Hepatocyte (in vitro differentiated cells): ENCODE measurements at regions not wholly inside any gene's neighbourhood (a gene's known extent, or its start where the extent isn't known, plus 50 kb on each side); places are given as distances from the start of the nearest gene placed in this dataset.
A peak's percentile ranks its signal among the peaks of the same experiment; 100 is the strongest.
"Not testable (repeated sequence)": the region's sequence is repeated elsewhere in the genome, so short reads cannot be mapped to it uniquely, and the experiment has no call there.

Experiments used
- DNase-seq: peaks from one replicate; pipeline ENCODE4 v3.0.0-alpha.2; 2016; ENCODE audit warnings: low spot score
- H2AFZ ChIP-seq: fragments of 200-600 bp; sonication (generic); 2 replicates; pipeline ENCODE4 v1.6.0; 2016; ENCODE audit warnings: antibody characterized with exemption, mild to moderate bottlenecking
- H3K27ac ChIP-seq: fragments of 200-600 bp; sonication (generic); 2 replicates; pipeline ENCODE4 v1.5.1; 2016; ENCODE audit warnings: mild to moderate bottlenecking
- H3K27me3 ChIP-seq: fragments of 200-600 bp; sonication (generic); 2 replicates; pipeline ENCODE4 v1.6.1; 2016
- H3K36me3 ChIP-seq: fragments of 200-600 bp; sonication (generic); replicated peaks from 2 replicates; pipeline ENCODE4 v1.5.1; 2016; ENCODE audit warnings: low read depth; ENCODE audit not compliant: insufficient read depth
- H3K4me1 ChIP-seq: fragments of 200-600 bp; sonication (generic); 2 replicates; pipeline ENCODE4 v1.5.1; 2016; ENCODE audit warnings: mild to moderate bottlenecking, moderate library complexity; ENCODE audit not compliant: insufficient read depth
- H3K4me2 ChIP-seq: fragments of 200-600 bp; sonication (generic); 2 replicates; pipeline ENCODE4 v1.6.0; 2016
- H3K4me3 ChIP-seq: fragments of 200-600 bp; sonication (generic); 2 replicates; pipeline ENCODE4 v1.5.1; 2016; ENCODE audit warnings: mild to moderate bottlenecking
- H3K79me2 ChIP-seq: fragments of 200-600 bp; sonication (generic); 2 replicates; pipeline ENCODE4 v1.6.0; 2017; ENCODE audit warnings: mild to moderate bottlenecking
- H3K9me2 ChIP-seq: fragments of 200-600 bp; sonication (generic); replicated peaks from 2 replicates; pipeline ENCODE4 v1.6.0; 2017; ENCODE audit warnings: mild to moderate bottlenecking; ENCODE audit not compliant: insufficient read depth
- H3K9me3 ChIP-seq: fragments of 200-600 bp; sonication (generic); 2 replicates; pipeline ENCODE4 v1.5.1; 2016; ENCODE audit warnings: low read depth, mild to moderate bottlenecking
- H4K20me1 ChIP-seq: fragments of 200-600 bp; sonication (generic); 2 replicates; pipeline ENCODE4 v1.6.0; 2016; ENCODE audit warnings: mild to moderate bottlenecking; ENCODE audit not compliant: insufficient read depth, poor library complexity, severe bottlenecking
- CTCF ChIP-seq: fragments of 200-600 bp; sonication (generic); IDR thresholded peaks from 2 replicates; pipeline ENCODE4 v1.5.1; 2016; ENCODE audit warnings: antibody characterized with exemption, mild to moderate bottlenecking; ENCODE audit not compliant: poor library complexity
- EZH2 ChIP-seq: fragments of 200-600 bp; sonication (generic); IDR thresholded peaks from 2 replicates; pipeline ENCODE4 v1.6.1; 2016; ENCODE audit warnings: antibody characterized with exemption, mild to moderate bottlenecking, borderline replicate concordance
- EZH2phosphoT487 ChIP-seq: fragments of 200-600 bp; sonication (generic); IDR thresholded peaks from one replicate; pipeline ENCODE4 v1.6.1; 2018; ENCODE audit warnings: antibody characterized with exemption, mild to moderate bottlenecking, low read depth, moderate library complexity; ENCODE audit not compliant: unreplicated experiment, severe bottlenecking
- WGBS: methylation state at CpG from one replicate; pipeline ENCODE4 v1.1.6; 2016; ENCODE audit warnings: low lambda C conversion rate; ENCODE audit errors: missing lambda C conversion rate; 5-methylcytosine and 5-hydroxymethylcytosine counted together

- Histone ChIP-seq H3K9me2 (no peaks in the 10 kb centered on the region), H3K4me2 (no peak overlapping the region), H4K20me1 (no peaks in the 10 kb centered on the region), H3K4me3 (no peak overlapping the region), H3K27me3 (no peaks in the 10 kb centered on the region), H3K79me2 (peaks cover 24% of the 10 kb centered on the region), H3K9me3 (no peaks in the 10 kb centered on the region), H2AFZ (no peak overlapping the region), H3K27ac (no peak overlapping the region), H3K36me3 (no peaks in the 10 kb centered on the region), H3K4me1 (peaks cover 12% of the 10 kb centered on the region)
- DNase-seq, result no peak
- WGBS, result 84% methylated on average over 2 of the region's 2 CpGs
- TF ChIP-seq EZH2, result no peak
- TF ChIP-seq EZH2phosphoT487, result no peak
- TF ChIP-seq CTCF, result no peak
Measured at GRCh38 chr2:64745562-64745961, 91.8 kb upstream of the SERTAD2 start.

GRCh38 chr2:64747690-64748091 lies 94.0 kb upstream of the SERTAD2 start:
- not testable (repeated sequence) for H3K9me2 ChIP-seq, H2AFZ ChIP-seq, H3K27me3 ChIP-seq, H3K27ac ChIP-seq, H3K36me3 ChIP-seq, H3K4me3 ChIP-seq, H4K20me1 ChIP-seq, H3K9me3 ChIP-seq
- DNase-seq, result peak; percentile 57
- WGBS, result 75% methylated on average over 3 of the region's 3 CpGs
- Histone ChIP-seq H3K4me2 (peak overlapping the region; percentile 22), H3K79me2 (peaks cover 23% of the 10 kb centered on the region), H3K4me1 (peaks cover 16% of the 10 kb centered on the region)

GRCh38 chr2:64748147-64748546 lies 94.4 kb upstream of the SERTAD2 start:
- TF ChIP-seq EZH2 (no peak), CTCF (no peak), EZH2phosphoT487 (no peak)
- Histone ChIP-seq H3K9me2 (no peaks in the 10 kb centered on the region), H3K4me1 (peaks cover 16% of the 10 kb centered on the region), H3K79me2 (peaks cover 22% of the 10 kb centered on the region), H2AFZ (no peak overlapping the region), H3K27ac (peak overlapping the region; percentile 96), H4K20me1 (no peaks in the 10 kb centered on the region), H3K4me3 (no peak overlapping the region), H3K36me3 (no peaks in the 10 kb centered on the region), H3K4me2 (peak overlapping the region; percentile 78), H3K9me3 (no peaks in the 10 kb centered on the region), H3K27me3 (no peaks in the 10 kb centered on the region)
- WGBS, result 99% methylated on average over 3 of the region's 3 CpGs
- no peak for DNase-seq

GRCh38 chr2:64748561-64748960 lies 94.8 kb upstream of the SERTAD2 start:
- no peaks in the 10 kb centered on the region for H3K9me2 ChIP-seq
- H3K4me3 ChIP-seq, result no peak overlapping the region
- H4K20me1 ChIP-seq, result no peaks in the 10 kb centered on the region
- H3K27me3 ChIP-seq, result no peaks in the 10 kb centered on the region
- 64% methylated on average over 2 of the region's 2 CpGs for WGBS
- no peaks in the 10 kb centered on the region for H3K36me3 ChIP-seq
- peak overlapping the region; percentile 78 for H3K4me2 ChIP-seq
- H2AFZ ChIP-seq, result peak overlapping the region; percentile 77
- H3K9me3 ChIP-seq, result no peaks in the 10 kb centered on the region
- DNase-seq, result no peak
- peaks cover 16% of the 10 kb centered on the region for H3K4me1 ChIP-seq
- H3K27ac ChIP-seq, result peak overlapping the region; percentile 96
- H3K79me2 ChIP-seq, result peaks cover 20% of the 10 kb centered on the region
- no peak for TF ChIP-seq CTCF
- no peak for TF ChIP-seq EZH2
- no peak for TF ChIP-seq EZH2phosphoT487
